NCI-H82 treated with DMSO at 0.1 percent for 48 hours (cell line): ENCODE measurements at regions not wholly inside any gene's neighbourhood (a gene's known extent, or its start where the extent isn't known, plus 50 kb on each side); places are given as distances from the start of the nearest gene placed in this dataset.
"Not testable (repeated sequence)": the region's sequence is repeated elsewhere in the genome, so short reads cannot be mapped to it uniquely, and the experiment has no call there.

Experiments used
- DNase-seq: peaks from one replicate; lab custom pipeline; 2025; ENCODE audit not compliant: unreplicated experiment; lab: John Stamatoyannopoulos, UW

- no peak for DNase-seq
Measured at GRCh38 chr7:42687211-42688055, 224.4 kb downstream of the C7orf25 start.

- DNase-seq, result no peak
Measured at GRCh38 chr7:42686594-42687156, 225.2 kb downstream of the C7orf25 start.

- no peak for DNase-seq
Measured at GRCh38 chr7:42685911-42686310, 226.0 kb downstream of the C7orf25 start.

GRCh38 chr7:42677751-42678699 is 233.8 kb downstream of the C7orf25 start:
- DNase-seq, result no peak

GRCh38 chr7:42674541-42674940 is 237.3 kb downstream of the C7orf25 start:
- no peak for DNase-seq

- no peak for DNase-seq
Measured at GRCh38 chr7:42673951-42674350, 237.9 kb downstream of the C7orf25 start.

GRCh38 chr7:42672339-42672999 is 239.4 kb downstream of the C7orf25 start:
- DNase-seq, result no peak

GRCh38 chr7:42671627-42672026 is 240.2 kb downstream of the C7orf25 start:
- DNase-seq, result no peak

GRCh38 chr7:42666994-42667393 is 244.9 kb downstream of the C7orf25 start:
- no peak for DNase-seq

GRCh38 chr7:42662862-42663261 is 249.0 kb downstream of the C7orf25 start:
- peak; percentile 28 for DNase-seq

- no peak for DNase-seq
Measured at GRCh38 chr7:42661312-42661711, 250.6 kb downstream of the C7orf25 start.

- DNase-seq, result no peak
Measured at GRCh38 chr7:42650701-42651100, 261.2 kb downstream of the C7orf25 start.

GRCh38 chr7:42650171-42650570 is 261.7 kb downstream of the C7orf25 start:
- DNase-seq, result no peak

GRCh38 chr7:42645906-42646305 is 266.0 kb downstream of the C7orf25 start:
- DNase-seq, result no peak

- DNase-seq, result no peak
Measured at GRCh38 chr7:42642699-42643098, 269.2 kb downstream of the C7orf25 start.

GRCh38 chr7:42639930-42640329 is 271.9 kb downstream of the C7orf25 start:
- DNase-seq, result no peak

- not testable (repeated sequence) for DNase-seq
Measured at GRCh38 chr7:42636380-42636779, 275.5 kb downstream of the C7orf25 start.

- no peak for DNase-seq
Measured at GRCh38 chr7:42628054-42628453, 283.8 kb downstream of the C7orf25 start.

- DNase-seq, result no peak
Measured at GRCh38 chr7:42627626-42628025, 284.2 kb downstream of the C7orf25 start.

- no peak for DNase-seq
Measured at GRCh38 chr7:42627101-42627500, 284.8 kb downstream of the C7orf25 start.

- DNase-seq, result no peak
Measured at GRCh38 chr7:42625421-42625820, 286.4 kb downstream of the C7orf25 start.
